ENCODE measurements at regions not wholly inside any gene's neighbourhood (a gene's known extent, or its start where the extent isn't known, plus 50 kb on each side); places are given as distances from the start of the nearest gene placed in this dataset.

DNA sequence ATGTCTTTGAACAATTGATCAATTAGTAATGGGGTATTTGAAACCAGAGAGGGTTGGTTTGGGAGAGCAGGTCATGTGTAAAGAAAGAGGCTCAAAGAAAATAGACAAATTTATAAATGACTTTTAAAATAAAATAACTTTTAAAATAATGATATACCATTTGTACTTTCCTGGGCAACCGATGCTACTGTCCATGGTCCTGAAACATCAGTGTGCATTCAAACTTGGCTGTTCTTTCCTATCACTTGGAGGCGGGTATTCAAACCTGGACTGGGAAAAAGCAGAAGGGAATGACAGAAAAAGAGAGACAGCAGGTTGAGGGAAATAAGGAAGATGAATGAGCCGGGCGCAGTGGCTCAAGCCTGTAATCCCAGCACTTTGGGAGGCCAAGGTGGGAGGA, 1446.4 kb upstream of the WWC1 start:
- Histone ChIP-seq H3K4me2 (ENCODE audit: low read depth, low read length) (no peak overlapping the region), H3K9ac (ENCODE audit: insufficient read depth, low read depth, low read length) (no peak overlapping the region), H3K9me3 (ENCODE audit: low read length) (peaks cover 93% of the 10 kb centered on the region), H4K20me1 (ENCODE audit: insufficient read depth, low read length) (no peaks in the 10 kb centered on the region), H3K79me2 (ENCODE audit: insufficient read depth, low read length) (no peaks in the 10 kb centered on the region), H2AFZ (ENCODE audit: low read length) (no peak overlapping the region), H3K36me3 (replicated peaks in 1 of 2; ENCODE audit: control insufficient read depth in 1 of 2, insufficient read depth in 2 of 2, low read length in 2 of 2) (no peaks in the 10 kb centered on the region), H3K27me3 (ENCODE audit: control insufficient read depth in 1 of 2, insufficient read depth in 2 of 2, low read length in 2 of 2) (no peaks in the 10 kb centered on the region), H3K4me3 (replicated peaks in 1 of 3; ENCODE audit: insufficient read depth in 1 of 3, low read depth in 2 of 3, low read length in 3 of 3) (no peak overlapping the region), H3K27ac (ENCODE audit: extremely low read length, insufficient read depth, low read length) (no peak overlapping the region), H3K4me1 (ENCODE audit: insufficient read depth, low read length) (no peaks in the 10 kb centered on the region)
- ATAC-seq (no peak), FAIRE-seq (no peak), DNase-seq (ENCODE audit: low spot score) (no peak)
- TF ChIP-seq KLF13 (CRISPR knock-in tag; IDR thresholded peaks at IDR 0.05), result no peak
- no peak for TF ChIP-seq ZNF382 (CRISPR knock-in tag; IDR thresholded peaks at IDR 0.05; ENCODE audit: borderline replicate concordance)
- TF ChIP-seq E2F1 (CRISPR knock-in tag; IDR thresholded peaks at IDR 0.05), result no peak
- no peak for TF ChIP-seq TEAD2 (CRISPR knock-in tag; IDR thresholded peaks at IDR 0.05)
- TF ChIP-seq REST (IDR thresholded peaks at IDR 0.05; ENCODE audit: borderline replicate concordance in 1 of 2, low read depth in 1 of 2, low read length in 2 of 2), result peak; percentile 15 to 90
- ChIA-PET POLR2A (no interaction called here), CTCF (ENCODE audit: low intra/inter-chr PET ratio, low total read pairs) (no interaction called here)
- BruUV-seq (replicated peaks), result no TSS peak
- 27% methylated on average over 4 of the region's 4 CpGs for WGBS (ENCODE audit: low lambda C conversion rate)
- intact Hi-C loops (cut with micrococcal nuclease; ENCODE audit: unreplicated experiment) (no loop called here), in situ Hi-C loops (cut with HindIII; ENCODE audit: extremely low pct_ligation_motif_present, low pct_unique_long_range_greater_than_20kb) (no loop called here)
